ENCODE measurements at regions not wholly inside any gene's neighbourhood (a gene's known extent, or its start where the extent isn't known, plus 50 kb on each side); places are given as distances from the start of the nearest gene placed in this dataset.
"Not testable (repeated sequence)": the region's sequence is repeated elsewhere in the genome, so short reads cannot be mapped to it uniquely, and the experiment has no call there.

GRCh38 chr3:96480881-96481280 is 333.5 kb upstream of the EPHA6 start:
- H3K4me1 Mint-ChIP-seq: no peaks in the 10 kb centered on the region
- no peak for TF ChIP-seq STAT1 (IDR thresholded peaks at IDR 0.05; ENCODE audit: unreplicated experiment)
- TF ChIP-seq ZNF114 (CRISPR knock-in tag; IDR thresholded peaks at IDR 0.05): no peak
- no peak overlapping the region for H3K4me3 Mint-ChIP-seq
- no peaks in the 10 kb centered on the region for H3K36me3 ChIP-seq (ENCODE audit: insufficient read depth)
- peaks cover 3% of the 10 kb centered on the region for H3K27me3 Mint-ChIP-seq (ENCODE audit: insufficient read depth, low read depth, poor library complexity)
- H2AFZ ChIP-seq: no peak overlapping the region
- H3K27ac Mint-ChIP-seq: no peak overlapping the region
- no peaks in the 10 kb centered on the region for H4K20me1 ChIP-seq (replicated peaks; ENCODE audit: insufficient read depth)
- no peak overlapping the region for H3K4me3 ChIP-seq
- ATAC-seq (no peak), DNase-seq (ENCODE audit: low spot score) (no peak)
- no peak overlapping the region for H3K4me2 ChIP-seq
- no peaks in the 10 kb centered on the region for H3F3A ChIP-seq (replicated peaks; ENCODE audit: low read depth)
- no peaks in the 10 kb centered on the region for H3K36me3 Mint-ChIP-seq (ENCODE audit: low read depth)
- no peak overlapping the region for H3K27ac ChIP-seq (ENCODE audit: low read depth)
- H3K9me2 ChIP-seq (ENCODE audit: insufficient read depth): no peaks in the 10 kb centered on the region
- no peaks in the 10 kb centered on the region for H3K4me1 ChIP-seq (ENCODE audit: insufficient read depth)
- H3K79me2 ChIP-seq (replicated peaks; ENCODE audit: insufficient read depth): no peaks in the 10 kb centered on the region
- no peaks in the 10 kb centered on the region for H3K27me3 ChIP-seq (ENCODE audit: insufficient read depth)
- 0 out of 3 replicates have a peak, but pooled peaks cover 5% of the 10 kb centered on the region for H3K9me3 Mint-ChIP-seq

GRCh38 chr3:96483191-96483590 is 331.2 kb upstream of the EPHA6 start:
- H3K27ac Mint-ChIP-seq; H3K4me1 Mint-ChIP-seq; H3K27me3 Mint-ChIP-seq (ENCODE audit: insufficient read depth, low read depth, poor library complexity); H3K9me3 Mint-ChIP-seq; H3K36me3 Mint-ChIP-seq (ENCODE audit: low read depth); H3K4me1 ChIP-seq (ENCODE audit: insufficient read depth); H2AFZ ChIP-seq; H3K4me3 Mint-ChIP-seq; H3K79me2 ChIP-seq (replicated peaks; ENCODE audit: insufficient read depth); H3F3A ChIP-seq (replicated peaks; ENCODE audit: low read depth); H3K27me3 ChIP-seq (ENCODE audit: insufficient read depth); ATAC-seq; H4K20me1 ChIP-seq (replicated peaks; ENCODE audit: insufficient read depth); DNase-seq (ENCODE audit: low spot score); H3K36me3 ChIP-seq (ENCODE audit: insufficient read depth); H3K27ac ChIP-seq (ENCODE audit: low read depth); H3K4me3 ChIP-seq; H3K9me2 ChIP-seq (ENCODE audit: insufficient read depth); H3K4me2 ChIP-seq: not testable (repeated sequence)

- no peaks in the 10 kb centered on the region for H3K36me3 ChIP-seq (ENCODE audit: insufficient read depth)
- H3K9me3 Mint-ChIP-seq: peaks cover 8% of the 10 kb centered on the region
- no peaks in the 10 kb centered on the region for H3F3A ChIP-seq (replicated peaks; ENCODE audit: low read depth)
- no peak overlapping the region for H3K4me3 ChIP-seq
- no peak overlapping the region for H3K4me2 ChIP-seq
- no peaks in the 10 kb centered on the region for H3K9me2 ChIP-seq (ENCODE audit: insufficient read depth)
- no peak overlapping the region for H3K4me3 Mint-ChIP-seq
- DNase-seq (ENCODE audit: low spot score) (no peak), ATAC-seq (no peak)
- no peaks in the 10 kb centered on the region for H3K79me2 ChIP-seq (replicated peaks; ENCODE audit: insufficient read depth)
- H2AFZ ChIP-seq: no peak overlapping the region
- H3K27me3 Mint-ChIP-seq (ENCODE audit: insufficient read depth, low read depth, poor library complexity): no peaks in the 10 kb centered on the region
- TF ChIP-seq ZNF114 (CRISPR knock-in tag; IDR thresholded peaks at IDR 0.05) (no peak), STAT1 (IDR thresholded peaks at IDR 0.05; ENCODE audit: unreplicated experiment) (no peak), EZH2 (IDR thresholded peaks at IDR 0.05; ENCODE audit: low read depth, unreplicated experiment) (no peak), CREB1 (CRISPR knock-in tag; IDR thresholded peaks at IDR 0.05; ENCODE audit: low read depth) (no peak), POLR2AphosphoS5 (IDR thresholded peaks at IDR 0.05; ENCODE audit: low read depth) (no peak)
- TF ChIP-seq, protein P1, sequence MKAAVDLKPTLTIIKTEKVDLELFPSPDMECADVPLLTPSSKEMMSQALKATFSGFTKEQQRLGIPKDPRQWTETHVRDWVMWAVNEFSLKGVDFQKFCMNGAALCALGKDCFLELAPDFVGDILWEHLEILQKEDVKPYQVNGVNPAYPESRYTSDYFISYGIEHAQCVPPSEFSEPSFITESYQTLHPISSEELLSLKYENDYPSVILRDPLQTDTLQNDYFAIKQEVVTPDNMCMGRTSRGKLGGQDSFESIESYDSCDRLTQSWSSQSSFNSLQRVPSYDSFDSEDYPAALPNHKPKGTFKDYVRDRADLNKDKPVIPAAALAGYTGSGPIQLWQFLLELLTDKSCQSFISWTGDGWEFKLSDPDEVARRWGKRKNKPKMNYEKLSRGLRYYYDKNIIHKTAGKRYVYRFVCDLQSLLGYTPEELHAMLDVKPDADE (IDR thresholded peaks at IDR 0.05): no peak
- TF ChIP-seq, protein P2, sequence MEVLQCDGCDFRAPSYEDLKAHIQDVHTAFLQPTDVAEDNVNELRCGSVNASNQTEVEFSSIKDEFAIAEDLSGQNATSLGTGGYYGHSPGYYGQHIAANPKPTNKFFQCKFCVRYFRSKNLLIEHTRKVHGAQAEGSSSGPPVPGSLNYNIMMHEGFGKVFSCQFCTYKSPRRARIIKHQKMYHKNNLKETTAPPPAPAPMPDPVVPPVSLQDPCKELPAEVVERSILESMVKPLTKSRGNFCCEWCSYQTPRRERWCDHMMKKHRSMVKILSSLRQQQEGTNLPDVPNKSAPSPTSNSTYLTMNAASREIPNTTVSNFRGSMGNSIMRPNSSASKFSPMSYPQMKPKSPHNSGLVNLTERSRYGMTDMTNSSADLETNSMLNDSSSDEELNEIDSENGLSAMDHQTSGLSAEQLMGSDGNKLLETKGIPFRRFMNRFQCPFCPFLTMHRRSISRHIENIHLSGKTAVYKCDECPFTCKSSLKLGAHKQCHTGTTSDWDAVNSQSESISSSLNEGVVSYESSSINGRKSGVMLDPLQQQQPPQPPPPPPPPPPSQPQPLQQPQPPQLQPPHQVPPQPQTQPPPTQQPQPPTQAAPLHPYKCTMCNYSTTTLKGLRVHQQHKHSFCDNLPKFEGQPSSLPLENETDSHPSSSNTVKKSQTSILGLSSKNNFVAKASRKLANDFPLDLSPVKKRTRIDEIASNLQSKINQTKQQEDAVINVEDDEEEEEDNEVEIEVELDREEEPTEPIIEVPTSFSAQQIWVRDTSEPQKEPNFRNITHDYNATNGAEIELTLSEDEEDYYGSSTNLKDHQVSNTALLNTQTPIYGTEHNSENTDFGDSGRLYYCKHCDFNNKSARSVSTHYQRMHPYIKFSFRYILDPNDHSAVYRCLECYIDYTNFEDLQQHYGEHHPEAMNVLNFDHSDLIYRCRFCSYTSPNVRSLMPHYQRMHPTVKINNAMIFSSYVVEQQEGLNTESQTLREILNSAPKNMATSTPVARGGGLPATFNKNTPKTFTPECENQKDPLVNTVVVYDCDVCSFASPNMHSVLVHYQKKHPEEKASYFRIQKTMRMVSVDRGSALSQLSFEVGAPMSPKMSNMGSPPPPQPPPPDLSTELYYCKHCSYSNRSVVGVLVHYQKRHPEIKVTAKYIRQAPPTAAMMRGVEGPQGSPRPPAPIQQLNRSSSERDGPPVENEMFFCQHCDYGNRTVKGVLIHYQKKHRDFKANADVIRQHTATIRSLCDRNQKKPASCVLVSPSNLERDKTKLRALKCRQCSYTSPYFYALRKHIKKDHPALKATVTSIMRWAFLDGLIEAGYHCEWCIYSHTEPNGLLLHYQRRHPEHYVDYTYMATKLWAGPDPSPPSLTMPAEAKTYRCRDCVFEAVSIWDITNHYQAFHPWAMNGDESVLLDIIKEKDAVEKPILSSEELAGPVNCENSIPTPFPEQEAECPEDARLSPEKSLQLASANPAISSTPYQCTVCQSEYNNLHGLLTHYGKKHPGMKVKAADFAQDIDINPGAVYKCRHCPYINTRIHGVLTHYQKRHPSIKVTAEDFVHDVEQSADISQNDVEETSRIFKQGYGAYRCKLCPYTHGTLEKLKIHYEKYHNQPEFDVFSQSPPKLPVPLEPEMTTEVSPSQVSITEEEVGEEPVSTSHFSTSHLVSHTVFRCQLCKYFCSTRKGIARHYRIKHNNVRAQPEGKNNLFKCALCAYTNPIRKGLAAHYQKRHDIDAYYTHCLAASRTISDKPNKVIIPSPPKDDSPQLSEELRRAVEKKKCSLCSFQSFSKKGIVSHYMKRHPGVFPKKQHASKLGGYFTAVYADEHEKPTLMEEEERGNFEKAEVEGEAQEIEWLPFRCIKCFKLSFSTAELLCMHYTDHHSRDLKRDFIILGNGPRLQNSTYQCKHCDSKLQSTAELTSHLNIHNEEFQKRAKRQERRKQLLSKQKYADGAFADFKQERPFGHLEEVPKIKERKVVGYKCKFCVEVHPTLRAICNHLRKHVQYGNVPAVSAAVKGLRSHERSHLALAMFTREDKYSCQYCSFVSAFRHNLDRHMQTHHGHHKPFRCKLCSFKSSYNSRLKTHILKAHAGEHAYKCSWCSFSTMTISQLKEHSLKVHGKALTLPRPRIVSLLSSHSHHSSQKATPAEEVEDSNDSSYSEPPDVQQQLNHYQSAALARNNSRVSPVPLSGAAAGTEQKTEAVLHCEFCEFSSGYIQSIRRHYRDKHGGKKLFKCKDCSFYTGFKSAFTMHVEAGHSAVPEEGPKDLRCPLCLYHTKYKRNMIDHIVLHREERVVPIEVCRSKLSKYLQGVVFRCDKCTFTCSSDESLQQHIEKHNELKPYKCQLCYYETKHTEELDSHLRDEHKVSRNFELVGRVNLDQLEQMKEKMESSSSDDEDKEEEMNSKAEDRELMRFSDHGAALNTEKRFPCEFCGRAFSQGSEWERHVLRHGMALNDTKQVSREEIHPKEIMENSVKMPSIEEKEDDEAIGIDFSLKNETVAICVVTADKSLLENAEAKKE (CRISPR knock-in tag; IDR thresholded peaks at IDR 0.05): no peak
- TF ChIP-seq, protein P3, sequence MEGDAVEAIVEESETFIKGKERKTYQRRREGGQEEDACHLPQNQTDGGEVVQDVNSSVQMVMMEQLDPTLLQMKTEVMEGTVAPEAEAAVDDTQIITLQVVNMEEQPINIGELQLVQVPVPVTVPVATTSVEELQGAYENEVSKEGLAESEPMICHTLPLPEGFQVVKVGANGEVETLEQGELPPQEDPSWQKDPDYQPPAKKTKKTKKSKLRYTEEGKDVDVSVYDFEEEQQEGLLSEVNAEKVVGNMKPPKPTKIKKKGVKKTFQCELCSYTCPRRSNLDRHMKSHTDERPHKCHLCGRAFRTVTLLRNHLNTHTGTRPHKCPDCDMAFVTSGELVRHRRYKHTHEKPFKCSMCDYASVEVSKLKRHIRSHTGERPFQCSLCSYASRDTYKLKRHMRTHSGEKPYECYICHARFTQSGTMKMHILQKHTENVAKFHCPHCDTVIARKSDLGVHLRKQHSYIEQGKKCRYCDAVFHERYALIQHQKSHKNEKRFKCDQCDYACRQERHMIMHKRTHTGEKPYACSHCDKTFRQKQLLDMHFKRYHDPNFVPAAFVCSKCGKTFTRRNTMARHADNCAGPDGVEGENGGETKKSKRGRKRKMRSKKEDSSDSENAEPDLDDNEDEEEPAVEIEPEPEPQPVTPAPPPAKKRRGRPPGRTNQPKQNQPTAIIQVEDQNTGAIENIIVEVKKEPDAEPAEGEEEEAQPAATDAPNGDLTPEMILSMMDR (conservative IDR thresholded peaks at IDR 0.05; ENCODE audit: low read depth in 2 of 2): no peak
- no peak overlapping the region for H3K27ac Mint-ChIP-seq
- no peaks in the 10 kb centered on the region for H3K27me3 ChIP-seq (ENCODE audit: insufficient read depth)
- no peaks in the 10 kb centered on the region; the same call in 2 of the 3 replicates for H3K36me3 Mint-ChIP-seq (ENCODE audit: low read depth)
- H3K4me1 Mint-ChIP-seq: no peaks in the 10 kb centered on the region
- no peaks in the 10 kb centered on the region for H4K20me1 ChIP-seq (replicated peaks; ENCODE audit: insufficient read depth)
- H3K27ac ChIP-seq (ENCODE audit: low read depth): no peak overlapping the region
- H3K4me1 ChIP-seq (ENCODE audit: insufficient read depth): no peaks in the 10 kb centered on the region
Observed at GRCh38 chr3:96483781-96484180, 330.6 kb upstream of the EPHA6 start.
